Superior temporal gyrus (tissue), 1 donor: ENCODE measurements at regions not wholly inside any gene's neighbourhood (a gene's known extent, or its start where the extent isn't known, plus 50 kb on each side); places are given as distances from the start of the nearest gene placed in this dataset.
A peak's percentile ranks its signal among the peaks of the same experiment; 100 is the strongest.
"Not testable (repeated sequence)": the region's sequence is repeated elsewhere in the genome, so short reads cannot be mapped to it uniquely, and the experiment has no call there.

ENCODE experiments used
- DNase-seq: peaks from one replicate; pipeline ENCODE4 v3.0.0-alpha.2; 2016; ENCODE audit errors: extremely low spot score

DNA sequence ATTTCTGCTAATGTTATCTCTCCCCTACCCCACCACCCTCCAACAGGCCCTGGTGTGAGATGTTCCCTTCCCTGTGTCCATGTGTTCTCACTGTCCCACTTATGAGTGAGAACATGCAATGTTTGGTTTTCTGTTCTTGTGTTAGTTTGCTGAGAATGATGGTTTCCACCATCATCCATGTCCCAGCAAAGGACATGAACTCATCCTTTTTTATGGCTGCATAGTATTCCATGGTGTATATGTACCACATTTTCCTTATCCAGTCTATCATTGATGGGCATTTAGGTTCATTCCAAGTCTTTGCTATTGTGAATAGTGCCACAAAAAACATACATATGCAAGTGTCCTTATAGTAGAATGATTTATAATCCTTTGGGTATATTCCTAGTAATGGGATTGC, 104.5 kb downstream of the ZNF33B start:
- DNase-seq = not testable (repeated sequence)

DNA sequence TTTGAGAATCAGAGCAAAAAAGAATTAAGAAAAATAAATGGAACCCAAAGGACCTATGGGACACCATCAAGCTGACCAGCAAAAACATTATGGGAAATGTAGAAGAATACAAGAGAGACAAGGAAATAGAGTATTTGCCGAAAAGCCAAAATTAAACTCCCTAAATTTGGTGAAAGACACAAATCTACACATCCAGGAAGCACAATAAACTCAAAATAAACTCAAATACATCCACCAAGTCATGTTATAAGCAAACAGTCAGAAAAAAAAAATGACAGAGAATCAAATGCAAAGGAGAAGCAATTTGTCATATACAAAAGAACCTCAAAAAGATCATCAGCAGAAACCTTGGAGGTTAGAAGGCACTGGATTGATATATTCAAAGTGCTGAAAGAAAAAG, 105.4 kb downstream of the ZNF33B start:
- no peak for DNase-seq

GRCh38 chr10:42523098-42523497, 115.3 kb downstream of the ZNF33B start:
- no peak for DNase-seq

- DNase-seq = no peak
Observed at GRCh38 chr10:42519761-42520460, 118.5 kb downstream of the ZNF33B start.

DNA sequence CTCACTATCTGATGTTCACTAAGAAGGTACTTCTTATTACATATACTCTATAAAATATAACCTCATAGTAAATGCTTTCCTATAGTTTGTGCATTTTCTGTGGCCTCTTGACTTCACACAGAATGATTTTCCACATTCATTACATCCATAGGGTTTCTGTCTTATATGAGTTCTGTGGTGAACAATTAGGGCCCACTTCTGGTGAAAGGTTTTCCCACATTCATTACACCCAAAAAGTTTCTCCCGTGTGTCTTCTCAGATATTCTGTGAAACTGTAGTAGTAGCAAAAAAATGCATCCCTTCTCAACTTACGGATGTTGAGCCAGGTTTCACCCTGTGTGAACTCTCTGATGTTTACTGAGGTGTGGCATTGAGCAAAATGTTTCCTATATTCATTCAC, 119.3 kb downstream of the ZNF33B start:
- DNase-seq = no peak

DNA sequence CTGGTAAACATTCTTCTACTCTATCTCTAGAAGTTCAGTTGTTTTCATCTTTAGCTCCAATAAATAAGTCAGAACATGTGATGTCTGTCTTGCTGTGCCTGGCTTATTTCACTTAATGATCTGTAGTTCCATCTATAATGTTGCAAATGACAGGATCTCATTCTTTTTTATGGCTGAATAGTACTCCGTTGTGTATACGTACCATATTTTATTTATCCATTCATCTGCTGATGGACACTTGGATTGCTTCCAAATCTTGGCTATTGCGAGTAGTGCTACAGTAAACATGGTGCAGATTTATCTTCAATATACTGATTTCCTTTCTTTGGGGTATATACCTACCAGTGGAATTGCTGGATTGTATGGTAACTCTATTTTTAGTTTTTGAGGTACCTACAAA, 124.4 kb downstream of the ZNF33B start:
- no peak for DNase-seq

DNA sequence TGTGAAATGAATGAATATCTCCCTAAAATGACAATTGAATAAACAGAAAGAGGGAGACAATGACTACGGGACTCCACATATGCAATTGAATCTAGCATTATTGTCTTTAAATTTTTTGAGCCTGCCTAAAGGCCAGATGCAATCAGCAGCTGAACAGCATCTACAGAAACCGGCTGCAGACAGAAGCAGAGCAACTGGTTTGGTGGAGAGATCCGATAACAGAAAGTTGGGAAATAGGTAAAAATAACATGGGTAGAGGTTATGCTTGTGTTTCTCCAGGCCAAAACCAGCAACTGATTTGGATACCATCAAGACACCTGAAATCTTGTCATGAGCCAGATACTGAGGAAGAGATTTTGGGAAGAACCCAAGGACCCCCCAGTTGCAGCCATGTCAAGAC, 146.6 kb downstream of the ZNF33B start:
- DNase-seq = no peak

DNA sequence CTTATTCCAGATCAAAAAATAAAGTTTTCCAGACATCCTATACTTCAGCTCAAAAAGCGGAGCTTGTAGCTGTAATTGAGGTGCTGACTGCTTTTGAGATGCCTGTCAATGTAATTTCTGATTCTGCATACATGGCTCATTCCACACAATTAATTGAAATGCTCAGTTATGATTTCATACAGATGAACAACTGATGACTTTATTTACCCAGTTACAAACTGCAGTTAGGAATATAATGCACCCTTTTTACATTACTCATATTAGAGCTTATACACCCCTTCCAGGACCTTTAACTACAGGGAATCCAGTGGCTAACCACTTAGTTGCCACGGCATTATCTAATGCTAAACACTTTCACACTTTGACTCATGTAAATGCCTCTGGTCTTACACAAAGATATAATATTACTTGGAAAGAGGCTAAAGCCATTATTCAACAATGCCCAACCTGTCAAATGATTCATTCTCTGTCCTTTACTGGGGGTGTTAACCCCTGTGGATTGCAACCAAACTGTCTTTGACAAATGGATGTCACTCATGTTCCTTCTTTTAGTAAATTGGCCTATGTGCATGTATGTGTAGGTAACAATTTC, 147.3 kb downstream of the ZNF33B start:
- no peak for DNase-seq

- no peak for DNase-seq
Observed at GRCh38 chr10:42490368-42490767, 148.0 kb downstream of the ZNF33B start.

DNA sequence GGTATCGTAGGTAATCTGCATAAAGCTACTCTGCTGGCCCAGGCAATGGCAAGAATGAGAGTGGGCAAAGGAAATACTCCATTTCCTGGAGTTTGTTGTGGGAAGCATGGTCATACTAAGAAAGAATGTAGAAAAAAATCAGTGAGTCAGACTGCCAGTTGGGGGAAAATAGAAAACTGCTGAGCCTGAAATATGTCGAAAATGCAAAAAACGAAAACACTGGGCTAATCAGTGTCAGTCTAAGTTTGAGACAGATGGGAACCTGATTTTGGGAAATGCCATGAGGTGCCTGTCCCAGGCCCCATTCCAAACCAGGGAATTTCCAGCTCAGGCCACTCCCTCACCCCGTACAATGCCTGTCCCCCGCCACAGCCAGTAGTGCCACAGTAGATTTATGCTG, 150.0 kb downstream of the ZNF33B start:
- no peak for DNase-seq

- DNase-seq = no peak
Observed at GRCh38 chr10:42482411-42482810, 156.0 kb downstream of the ZNF33B start.

DNA sequence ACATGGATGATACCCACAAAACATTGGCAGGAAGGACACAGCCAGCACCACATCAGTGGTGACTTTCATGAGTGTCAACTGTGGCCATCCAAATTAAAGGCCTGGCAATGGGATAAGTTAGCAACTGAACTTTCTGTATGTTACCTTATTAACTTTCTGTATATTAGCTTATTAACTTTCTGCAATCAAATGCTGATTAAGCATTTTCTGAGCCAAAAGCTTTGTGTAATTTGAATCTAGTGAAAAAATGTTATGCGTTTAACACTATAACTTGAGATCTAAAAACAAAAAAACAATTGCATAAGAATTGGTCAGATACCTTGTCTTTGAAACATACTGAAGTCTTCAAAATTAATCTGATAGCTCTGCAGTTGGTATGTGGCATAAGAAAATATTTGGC, 159.3 kb downstream of the ZNF33B start:
- no peak for DNase-seq

GRCh38 chr10:42477170-42477569, 161.2 kb downstream of the ZNF33B start:
- no peak for DNase-seq

- DNase-seq = no peak
Observed at GRCh38 chr10:42476101-42476500, 162.3 kb downstream of the ZNF33B start.

DNA sequence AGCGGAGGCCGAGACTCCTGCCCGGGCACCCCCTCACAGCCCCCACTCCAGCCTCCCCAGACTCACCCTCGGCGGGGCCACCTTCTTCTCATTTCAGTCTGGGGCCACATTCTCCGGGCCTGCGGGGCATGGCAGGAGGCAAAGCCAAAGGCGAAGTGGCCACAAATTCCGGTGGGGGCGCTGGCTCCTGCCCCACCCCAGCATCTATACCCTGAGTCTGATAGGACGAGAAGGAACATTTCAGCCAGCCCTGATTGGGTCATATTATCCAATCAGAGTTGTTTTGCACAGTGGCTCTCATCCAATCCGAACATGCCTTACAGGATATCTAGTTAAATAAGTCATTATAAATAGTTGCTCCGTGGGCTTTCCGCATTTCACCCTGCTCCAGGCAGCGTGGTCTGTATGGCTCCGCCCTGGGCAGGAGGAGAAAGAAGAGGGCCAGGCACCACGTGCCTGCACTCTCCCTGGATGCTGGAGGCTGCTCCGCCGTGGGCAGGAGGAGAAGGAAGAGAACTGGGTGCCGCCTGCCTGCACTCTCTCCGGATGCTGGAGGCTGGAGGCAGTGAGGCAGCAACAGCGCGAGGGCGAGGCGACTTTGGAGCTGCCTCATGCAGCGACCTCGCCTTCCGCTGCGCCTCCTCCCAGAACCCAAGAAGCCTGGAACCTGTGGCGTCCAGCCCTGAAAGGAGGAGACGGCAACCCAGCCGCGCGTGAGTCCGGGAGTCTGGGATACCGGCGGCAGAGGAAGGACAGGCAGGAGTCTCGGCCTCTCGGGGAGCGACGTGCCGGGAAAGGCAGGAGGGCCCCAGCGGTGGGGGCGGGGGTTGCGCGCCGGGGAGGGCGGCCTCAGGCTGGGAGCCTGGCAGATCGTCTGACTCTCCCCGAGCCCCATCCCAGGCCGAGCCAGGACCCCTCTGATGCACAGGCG, 162.9 kb downstream of the ZNF33B start:
- peak; percentile 29 for DNase-seq

- no peak for DNase-seq
Observed at GRCh38 chr10:42454313-42454712, 184.1 kb downstream of the ZNF33B start.

GRCh38 chr10:42431095-42431494, 207.3 kb downstream of the ZNF33B start:
- DNase-seq = no peak

DNA sequence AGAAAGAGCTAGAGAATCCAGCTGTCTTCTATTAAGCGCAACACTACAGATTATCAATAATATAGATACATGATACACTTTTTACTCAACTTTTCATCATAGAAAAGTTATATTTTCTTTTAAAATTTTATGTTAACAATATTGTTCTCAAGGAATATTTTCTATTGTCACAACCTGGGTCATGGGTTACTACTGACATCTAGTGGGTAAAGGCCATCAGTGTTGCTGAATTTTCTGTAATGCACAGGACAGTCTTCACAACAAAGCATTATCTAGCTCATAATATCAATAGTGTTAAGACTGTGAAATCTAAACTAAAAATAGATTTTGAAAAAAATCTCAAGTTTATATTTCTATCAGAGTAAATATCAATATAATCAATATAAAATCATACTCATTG, 209.8 kb downstream of the ZNF33B start:
- DNase-seq = peak; percentile 46

DNA sequence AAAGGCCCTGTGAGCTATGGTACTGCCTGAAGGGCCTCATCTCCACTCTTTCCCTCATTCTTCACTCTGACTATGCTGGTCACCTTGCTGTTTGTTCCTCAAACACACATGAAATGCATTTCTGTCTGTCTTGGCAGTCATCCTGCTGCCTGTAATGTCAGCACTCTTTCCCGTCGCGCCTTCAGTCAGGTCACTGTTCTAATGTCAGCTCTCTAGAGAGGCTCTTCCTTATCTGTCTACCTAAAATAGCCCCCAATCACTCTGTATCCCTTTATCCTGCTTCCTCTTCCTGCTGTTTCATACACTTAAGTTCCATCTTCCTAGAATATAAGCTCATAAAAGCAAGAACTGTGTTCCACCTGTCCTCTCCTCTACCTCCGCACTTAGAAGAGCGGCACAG, 215.5 kb downstream of the ZNF33B start:
- no peak for DNase-seq

DNA sequence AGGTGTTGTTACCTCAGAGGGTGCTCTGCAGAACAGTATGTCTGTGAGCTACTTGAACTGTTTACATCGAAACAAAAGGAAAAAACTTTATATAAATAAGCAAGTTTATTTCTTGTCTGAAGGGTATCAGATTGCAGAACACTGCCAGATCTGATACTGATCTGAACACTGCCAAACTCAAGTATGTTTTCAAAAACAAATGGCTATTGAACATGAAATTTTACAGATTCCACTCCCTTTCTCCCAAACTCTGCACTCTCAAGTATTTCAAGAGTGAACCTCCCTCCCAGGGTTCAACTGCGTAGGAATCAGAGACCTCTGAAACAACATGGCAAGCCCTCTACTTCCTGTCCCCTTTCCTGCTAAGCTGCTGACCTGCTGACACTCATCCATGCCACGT, 216.6 kb downstream of the ZNF33B start:
- no peak for DNase-seq

- no peak for DNase-seq
Observed at GRCh38 chr10:42419789-42420188, 218.6 kb downstream of the ZNF33B start.

DNA sequence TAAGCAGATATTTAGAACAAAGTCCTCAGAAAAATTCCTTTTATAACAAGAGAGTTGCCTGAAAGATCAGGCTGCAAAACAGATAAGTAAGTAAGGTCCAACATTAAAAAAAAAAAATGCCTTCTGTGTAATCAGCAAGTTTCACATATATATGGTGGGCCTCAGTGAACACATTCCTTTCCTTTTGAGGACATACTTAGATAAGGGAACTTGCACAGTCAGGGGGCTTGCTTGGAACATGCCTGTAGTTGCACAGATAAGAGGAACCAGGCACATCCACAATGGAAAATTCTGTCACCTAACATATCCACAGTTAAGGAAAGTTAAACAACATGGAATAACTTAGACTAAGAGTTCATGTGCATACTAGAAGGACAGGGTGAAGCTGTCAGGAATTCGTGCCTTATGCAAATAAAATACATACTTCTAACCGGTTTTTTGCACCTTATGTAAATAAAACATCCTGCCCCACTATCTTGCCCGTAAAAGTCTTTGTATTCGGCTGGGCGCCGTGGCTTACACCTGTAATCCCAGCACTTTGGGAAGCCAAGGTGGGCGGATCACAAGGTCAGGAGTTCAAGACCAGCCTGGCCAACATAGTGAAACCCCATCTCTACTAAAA, 257.3 kb downstream of the ZNF33B start:
- no peak for DNase-seq
